ENCODE measurements at regions not wholly inside any gene's neighbourhood (a gene's known extent, or its start where the extent isn't known, plus 50 kb on each side); places are given as distances from the start of the nearest gene placed in this dataset.
"Not testable (repeated sequence)": the region's sequence is repeated elsewhere in the genome, so short reads cannot be mapped to it uniquely, and the experiment has no call there.

DNA sequence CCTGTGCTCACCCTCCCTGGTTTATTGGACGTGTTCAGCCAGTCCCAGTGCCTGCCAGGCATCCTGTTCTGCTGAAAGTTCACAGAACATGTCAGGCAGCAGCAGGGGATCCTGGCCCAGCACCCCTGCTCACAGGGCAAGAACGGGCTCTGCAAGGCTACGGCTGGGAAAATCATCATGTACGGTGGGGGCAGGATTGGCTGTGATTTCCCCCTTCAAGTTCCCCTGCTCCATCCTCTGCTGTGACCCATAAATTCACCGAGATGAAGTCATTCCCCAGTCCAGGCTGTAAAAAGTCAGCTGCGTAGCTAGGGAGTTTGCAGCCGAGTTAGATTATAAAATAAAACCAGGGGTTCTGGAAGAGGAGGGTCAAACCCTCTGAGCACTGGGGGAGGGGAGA lies 484.1 kb upstream of the ZMIZ1 start:
- no peak for DNase-seq (ENCODE audit: low read depth, low spot score)

DNA sequence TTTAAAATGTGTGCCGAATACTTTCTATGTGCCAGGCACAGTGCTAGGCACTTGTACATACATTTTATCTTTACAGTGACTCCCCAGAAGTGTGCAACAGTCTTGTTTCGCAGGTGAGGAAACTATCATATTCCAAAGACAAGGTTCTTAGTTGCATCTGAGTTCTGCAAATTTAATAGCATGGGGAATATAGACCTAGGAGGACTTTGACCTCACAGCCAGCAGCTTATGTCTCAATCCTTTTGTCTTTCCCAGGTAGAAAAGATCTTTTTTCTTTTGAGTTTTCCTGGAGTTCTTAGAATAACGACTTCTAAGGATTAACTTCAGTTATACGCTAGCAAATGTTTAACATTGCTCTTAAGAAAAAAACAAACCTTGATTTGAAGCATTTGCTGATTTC lies 482.8 kb upstream of the ZMIZ1 start:
- DNase-seq (ENCODE audit: low read depth, low spot score): no peak

DNA sequence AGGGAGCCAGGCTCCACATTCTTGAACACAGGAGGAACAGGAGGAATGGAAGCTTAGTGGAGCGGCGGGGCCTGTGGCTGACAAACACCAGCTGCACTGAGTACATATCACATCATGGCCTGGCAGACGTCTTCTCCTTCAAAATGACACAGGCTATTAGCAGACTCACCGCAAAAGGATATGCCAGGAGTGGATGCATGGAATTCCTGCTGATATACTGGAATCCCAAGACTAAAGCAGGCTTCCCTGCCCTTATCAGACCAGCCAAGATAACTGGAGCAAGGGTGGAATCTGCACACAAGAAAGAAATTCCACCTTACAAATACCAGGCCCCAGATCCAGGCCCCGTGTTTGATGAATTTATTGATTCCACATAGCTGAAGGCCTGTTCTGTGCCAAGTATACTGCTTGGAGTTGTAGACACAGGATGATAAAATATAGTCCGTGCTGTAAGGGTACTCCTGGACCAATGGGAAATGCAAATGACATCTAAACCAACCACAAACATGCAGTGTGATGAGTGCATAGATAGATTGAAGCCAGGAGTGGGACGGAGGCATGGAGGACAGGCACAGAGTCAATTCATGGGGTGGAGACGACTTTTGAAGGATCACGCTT lies 480.5 kb upstream of the ZMIZ1 start:
- DNase-seq (ENCODE audit: low read depth, low spot score): no peak

DNA sequence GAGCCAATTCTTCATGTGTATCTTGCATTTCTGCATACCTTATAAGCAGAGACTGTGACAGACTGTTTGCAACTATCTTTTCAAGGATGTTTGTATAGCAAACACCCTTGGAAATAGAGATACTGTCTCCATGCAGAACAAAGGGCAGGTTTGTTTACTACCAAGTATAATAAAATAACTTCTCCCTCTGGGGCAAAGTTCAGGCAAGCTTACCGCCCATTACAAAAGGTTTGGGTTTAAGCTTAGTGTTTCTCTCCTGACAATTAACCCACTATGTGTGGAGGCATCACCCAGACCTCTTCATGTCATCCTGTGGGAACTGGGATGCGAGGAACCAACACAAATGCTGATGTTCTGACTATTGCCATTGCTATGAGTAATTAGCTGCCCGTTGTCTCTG lies 479.1 kb upstream of the ZMIZ1 start:
- no peak for DNase-seq (ENCODE audit: low read depth, low spot score)

DNA sequence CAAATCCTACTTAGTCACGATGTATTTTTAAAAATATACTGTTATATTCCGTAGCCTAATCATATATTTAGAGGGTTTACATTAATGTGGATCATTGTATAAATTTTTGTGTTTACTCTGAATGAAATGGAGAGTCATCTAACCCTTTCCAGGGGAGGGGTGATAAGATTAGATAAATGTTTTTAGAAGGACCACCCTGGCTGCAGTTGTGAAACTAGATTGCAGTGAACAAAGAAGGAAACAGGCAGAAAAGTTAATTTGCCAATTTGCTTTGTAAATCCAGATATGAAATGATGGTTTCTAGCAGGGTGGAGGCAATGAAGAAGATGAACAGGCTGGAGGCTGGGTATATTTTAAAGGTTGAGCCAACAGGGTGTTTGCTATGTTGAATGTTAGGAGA lies 477.7 kb upstream of the ZMIZ1 start:
- DNase-seq (ENCODE audit: low read depth, low spot score): no peak

DNA sequence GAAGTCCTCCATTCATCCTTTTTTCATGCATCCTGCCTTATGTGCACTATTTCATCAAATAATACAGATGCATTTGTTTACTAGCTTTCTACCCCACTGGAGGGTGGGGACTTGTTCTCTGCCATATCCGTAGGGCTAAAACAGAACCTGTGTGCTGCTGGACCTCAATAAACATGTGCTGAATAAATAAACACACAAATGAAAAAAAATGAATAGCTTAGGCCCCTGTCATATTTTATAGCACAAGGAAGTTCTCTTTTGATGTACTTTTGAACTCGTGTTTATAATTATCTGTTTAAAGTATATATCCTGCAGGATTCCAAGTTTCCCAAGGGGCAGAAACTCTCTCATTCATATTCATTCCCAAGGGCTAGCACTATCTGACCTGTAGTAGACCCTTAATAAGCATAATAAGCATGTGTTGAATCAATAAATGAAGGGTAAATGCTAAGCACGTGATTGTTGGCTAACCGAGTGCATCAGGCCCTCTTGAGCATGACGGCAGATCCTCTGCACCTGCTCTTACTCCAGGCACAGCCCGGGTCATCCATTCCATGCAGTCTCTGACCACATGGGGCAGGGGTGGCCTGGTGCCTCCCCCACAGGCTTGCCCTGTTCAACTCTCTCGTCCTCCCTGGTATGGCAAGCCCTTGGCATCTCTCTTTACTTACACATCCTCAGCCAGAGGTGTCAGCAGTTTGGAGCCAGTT lies 474.1 kb upstream of the ZMIZ1 start:
- no peak for DNase-seq (ENCODE audit: low read depth, low spot score)

DNA sequence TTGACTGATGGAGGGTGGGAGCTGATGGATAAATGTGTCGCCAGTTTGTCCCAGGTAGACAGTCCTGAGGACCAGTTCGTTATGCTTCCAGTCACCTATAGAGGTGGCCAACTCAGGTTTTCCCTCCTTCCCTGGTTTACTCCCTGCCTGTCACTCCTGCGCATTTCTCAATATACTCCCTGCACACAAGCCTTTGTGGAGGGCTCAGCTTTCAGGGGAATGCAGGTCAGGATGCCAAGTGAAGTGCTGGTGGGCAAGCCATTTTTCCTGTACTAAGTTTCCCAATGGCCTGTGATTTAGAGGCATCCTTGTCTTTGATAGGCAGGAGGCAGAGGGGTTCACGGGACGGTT lies 473.5 kb upstream of the ZMIZ1 start:
- DNase-seq (ENCODE audit: low read depth, low spot score): no peak

DNA sequence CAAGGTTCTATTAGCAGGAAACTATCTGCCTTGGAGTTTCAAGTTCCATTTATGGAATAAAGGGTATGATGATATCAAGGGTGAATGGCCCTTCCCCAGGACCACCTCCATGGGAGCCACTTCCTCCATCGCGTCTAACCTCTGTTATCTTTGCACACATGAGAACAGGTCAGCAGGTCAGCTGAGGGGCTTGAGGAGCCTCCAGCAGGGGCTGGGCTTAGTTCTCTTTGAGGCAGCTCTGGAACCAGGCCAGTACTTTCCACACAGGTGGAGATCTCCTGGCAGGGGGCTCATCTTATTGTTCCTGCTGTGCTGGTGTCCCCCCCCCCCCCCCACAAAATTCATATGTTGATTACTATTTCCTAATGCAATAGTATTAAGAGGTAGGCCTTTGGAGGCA lies 472.2 kb upstream of the ZMIZ1 start:
- DNase-seq (ENCODE audit: low read depth, low spot score): no peak

DNA sequence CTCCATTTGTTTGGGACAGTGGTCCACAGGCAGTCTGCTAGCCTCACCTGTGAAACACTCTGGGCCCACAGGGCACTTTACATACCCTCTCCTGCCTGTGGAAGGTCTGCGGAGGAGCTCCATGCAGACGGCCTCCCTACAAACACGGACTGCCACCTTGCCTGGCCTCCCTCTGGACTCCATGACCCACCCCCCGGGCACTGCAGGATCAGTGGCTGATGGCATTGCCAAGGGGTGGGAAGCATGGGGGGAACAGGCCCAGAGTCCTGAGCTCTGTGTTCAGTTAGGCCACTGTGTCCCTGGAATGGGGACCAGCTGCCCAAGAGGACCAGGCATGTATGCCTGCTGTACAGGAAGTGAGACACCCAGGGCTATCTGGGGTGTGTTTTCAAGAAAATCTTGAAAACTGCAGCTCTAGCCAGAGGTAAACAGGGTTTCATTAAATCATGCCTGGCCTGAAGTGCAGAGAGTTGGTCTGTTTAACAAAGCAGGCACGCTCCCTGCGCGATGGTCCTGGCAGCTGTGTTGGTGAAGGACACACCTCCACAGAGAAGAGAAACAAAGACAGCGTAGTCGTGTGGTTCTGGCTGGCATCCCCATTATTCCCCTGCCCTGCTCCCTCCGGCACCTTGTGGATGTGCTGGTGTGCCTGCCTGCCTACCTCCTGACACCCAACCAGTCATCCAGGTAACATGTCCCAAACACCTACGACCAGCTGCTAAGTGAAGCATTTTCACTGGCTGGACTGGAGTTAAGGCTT lies 470.8 kb upstream of the ZMIZ1 start:
- DNase-seq (ENCODE audit: low read depth, low spot score): no peak

DNA sequence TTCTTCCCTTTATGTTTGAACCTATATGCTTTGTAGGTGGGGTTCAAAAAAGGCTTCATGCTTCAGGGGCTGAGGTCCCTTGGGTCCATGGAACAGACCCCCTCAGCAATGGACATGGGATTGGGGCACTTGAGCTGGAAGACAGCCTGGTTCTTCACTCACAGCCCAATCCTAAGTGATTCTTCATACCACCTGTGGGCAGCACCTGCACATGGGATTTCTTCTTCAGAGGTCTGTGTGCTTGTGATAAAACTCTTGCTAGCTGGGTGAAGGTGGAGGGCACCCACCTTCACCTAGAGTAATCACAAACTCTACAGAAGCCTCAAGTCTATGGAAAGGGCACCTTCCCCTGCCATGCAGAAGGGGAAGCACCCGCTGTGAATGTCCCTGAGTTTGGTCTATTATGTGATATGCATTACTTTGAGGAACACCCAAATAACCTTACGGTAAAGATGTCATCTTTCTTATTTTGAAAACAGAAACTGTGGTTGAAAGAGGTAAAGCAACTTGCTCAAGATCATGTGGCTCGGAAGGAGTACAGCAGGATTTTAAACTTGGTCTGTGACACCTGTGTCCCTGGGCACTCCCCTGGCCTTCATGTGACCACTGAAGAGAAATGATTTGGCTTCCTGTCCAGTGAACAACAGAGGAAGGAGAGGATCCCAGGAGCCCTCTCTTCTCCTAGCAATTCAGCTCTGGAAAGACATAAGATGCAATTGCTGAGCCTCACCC lies 469.5 kb upstream of the ZMIZ1 start:
- no peak for DNase-seq (ENCODE audit: low read depth, low spot score)

DNA sequence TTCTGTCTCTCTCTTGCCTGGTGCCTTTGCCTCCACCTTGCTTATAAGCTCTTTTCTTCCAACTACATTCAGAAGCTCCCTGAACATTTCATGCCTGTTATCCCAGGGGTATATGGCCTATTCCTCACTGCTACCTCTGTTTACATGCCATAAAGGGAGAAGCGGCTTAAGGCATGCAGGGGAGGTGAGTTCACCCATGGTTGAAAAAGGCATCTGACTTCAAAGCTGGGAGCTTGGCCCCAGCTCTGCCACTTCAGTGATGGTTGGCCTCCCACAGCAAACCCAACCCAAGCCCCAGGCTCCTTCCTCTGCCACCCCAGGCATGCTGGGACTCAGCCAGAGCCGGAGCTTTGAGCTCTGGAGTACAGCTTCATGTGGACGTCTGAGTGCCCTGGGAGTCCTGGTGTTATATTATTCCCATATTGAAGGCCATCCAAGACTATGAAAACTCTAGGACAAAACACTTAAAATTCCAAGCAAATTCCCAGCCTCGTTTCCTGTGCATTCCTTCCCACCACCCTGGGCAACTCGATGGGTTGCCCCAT lies 468.6 kb upstream of the ZMIZ1 start:
- DNase-seq (ENCODE audit: low read depth, low spot score): no peak

DNA sequence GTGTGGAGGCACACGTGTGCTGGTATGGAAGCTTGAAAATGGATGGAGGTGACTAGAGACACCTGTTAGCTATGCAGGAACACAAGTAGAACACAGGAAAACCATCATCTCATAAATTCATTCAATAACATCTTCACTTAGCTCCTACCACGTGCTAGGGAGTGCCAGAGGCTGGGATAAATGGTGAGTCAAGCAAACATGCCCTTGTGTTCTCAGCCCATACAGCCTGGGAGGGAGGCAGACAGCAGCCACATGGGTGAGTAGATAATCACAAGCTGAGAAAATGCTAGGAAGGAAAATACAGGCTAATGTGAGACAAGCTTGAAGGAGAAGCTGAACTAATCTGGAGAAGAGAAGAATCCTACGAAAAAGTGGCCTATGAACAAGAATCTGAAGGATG lies 468.0 kb upstream of the ZMIZ1 start:
- no peak for DNase-seq (ENCODE audit: low read depth, low spot score)

DNA sequence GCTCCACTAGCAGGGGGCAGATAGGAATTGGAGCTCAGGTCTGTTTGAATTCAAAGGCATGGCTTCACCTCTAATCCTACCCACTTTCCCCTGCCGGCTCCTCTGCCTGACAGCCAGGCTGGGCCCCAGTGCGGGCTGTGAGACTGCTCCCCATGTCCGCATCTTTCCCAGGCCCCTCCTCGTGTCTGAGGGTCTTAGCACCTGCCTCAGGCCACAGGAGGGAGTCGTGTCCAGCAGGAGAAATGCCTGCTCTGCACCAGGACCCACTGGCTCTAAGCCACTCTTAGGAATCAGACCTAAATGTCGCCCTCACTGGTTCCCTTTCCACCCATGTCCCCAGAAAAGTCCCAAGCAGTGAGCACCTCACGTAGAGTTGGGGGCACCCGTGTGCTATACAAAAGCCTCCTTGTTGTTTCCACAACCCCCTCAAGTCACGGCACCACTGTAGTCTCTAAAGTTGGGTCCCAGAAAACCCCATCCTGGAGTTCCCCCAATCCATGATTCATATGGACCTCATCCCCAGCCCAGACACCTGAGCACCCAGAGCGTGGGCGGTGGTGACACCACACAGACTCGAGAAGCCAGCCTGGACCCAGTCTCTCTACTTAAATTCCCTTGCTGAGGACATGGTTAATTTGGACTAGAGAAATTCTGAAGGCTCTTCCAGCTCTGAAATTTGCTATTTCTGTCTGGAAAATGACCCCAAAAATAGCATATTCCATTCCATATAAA lies 466.4 kb upstream of the ZMIZ1 start:
- no peak for DNase-seq (ENCODE audit: low read depth, low spot score)

DNA sequence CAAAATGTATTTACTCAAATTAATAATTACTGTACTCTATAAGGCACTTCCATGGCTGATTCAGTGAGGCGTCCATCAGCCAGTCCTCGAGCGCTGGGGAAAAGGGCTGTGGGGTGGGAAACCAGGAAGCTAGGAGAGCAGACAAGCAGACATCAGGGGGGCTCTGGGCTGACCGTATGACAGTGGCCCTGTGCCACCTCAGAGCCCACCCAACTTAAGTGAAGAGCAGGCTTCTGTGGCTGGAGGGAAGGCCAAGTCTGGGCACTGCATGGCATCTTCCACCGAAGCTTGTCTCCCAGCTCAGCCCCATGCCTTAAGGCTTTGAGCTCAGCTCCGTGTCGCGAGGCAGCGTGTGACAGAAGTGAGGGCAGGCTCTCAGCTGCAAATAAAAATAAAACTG lies 464.5 kb upstream of the ZMIZ1 start:
- DNase-seq (ENCODE audit: low read depth, low spot score): no peak

DNA sequence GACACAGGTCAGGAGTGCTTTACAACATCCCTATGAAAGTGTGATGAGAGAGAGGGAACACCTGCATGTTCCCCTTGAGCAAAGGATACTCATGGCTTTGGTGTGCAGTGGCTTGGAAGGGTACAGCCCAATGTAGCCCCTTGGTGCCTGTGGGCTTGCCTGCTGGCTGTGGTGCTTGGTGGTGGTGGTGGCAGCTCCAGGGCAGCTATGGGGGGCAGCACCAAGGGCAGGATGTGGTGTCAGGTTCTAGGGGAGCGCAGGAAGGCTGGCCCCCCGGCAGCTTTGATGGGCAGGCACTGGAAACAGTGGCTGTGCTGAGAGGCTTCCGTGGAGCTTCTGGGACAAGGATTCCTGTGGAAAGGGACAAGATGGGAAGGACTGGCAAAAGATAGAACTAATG lies 464.0 kb upstream of the ZMIZ1 start:
- no peak for DNase-seq (ENCODE audit: low read depth, low spot score)

DNA sequence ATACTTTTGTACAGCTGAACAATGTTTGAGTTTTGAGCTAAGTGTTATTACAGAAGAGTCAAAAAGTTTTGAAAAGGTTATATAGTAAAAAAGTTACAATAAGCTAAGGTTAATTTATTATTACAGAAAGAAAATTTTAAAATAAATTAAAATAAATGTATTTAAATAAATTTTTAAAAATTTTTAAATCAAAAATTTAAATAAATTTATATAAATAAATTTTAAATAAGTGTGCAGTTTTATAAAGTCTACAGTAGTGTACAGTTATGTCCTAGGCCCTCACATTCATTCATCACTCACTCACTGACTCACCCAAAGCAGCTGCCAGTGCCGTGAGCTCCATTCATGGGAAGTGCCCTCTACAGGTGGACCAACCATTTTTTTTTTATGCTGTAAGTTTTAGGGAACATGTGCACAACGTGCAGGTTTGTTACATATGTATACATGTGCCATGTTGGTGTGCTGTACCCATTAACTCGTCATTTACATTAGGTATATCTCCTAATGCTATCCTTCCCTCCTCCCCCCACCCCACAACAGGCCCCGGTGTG lies 462.9 kb upstream of the ZMIZ1 start:
- no peak for DNase-seq (ENCODE audit: low read depth, low spot score)

DNA sequence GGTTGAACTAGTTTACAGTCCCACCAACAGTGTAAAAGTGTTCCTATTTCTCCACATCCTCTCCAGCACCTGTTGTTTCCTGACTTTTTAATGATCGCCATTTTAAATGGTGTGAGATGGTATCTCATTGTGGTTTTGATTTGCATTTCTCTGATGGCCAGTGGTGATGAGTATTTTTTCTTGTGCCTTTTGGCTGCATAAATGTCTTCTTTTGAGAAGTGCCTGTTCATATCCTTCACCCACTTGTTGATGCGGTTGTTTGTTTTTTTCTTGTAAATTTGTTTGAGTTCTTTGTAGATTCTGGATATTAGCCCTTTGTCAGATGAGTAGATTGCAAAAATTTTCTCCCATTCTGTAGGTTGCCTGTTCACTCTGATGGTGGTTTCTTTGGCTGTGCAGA lies 462.0 kb upstream of the ZMIZ1 start:
- DNase-seq (ENCODE audit: low read depth, low spot score): not testable (repeated sequence)

DNA sequence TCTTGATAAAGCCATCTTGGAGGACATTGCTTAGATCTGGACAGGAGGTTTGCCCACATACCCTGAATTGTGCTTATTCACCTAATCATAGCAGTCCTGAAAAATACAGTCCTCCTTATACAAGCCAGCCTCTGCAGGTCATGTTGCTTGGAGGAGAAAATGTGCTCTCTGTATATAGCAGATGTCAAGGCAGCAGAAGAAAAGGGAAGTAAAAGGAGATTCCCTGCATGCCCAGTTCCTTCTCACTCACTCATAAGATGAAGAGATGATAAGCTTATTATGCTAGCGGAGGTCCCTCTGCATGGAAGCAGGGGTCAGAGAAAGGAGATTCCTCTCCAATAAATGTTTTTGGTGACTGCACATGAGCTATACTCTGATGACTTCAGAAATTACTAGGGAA lies 458.8 kb upstream of the ZMIZ1 start:
- DNase-seq (ENCODE audit: low read depth, low spot score): no peak

DNA sequence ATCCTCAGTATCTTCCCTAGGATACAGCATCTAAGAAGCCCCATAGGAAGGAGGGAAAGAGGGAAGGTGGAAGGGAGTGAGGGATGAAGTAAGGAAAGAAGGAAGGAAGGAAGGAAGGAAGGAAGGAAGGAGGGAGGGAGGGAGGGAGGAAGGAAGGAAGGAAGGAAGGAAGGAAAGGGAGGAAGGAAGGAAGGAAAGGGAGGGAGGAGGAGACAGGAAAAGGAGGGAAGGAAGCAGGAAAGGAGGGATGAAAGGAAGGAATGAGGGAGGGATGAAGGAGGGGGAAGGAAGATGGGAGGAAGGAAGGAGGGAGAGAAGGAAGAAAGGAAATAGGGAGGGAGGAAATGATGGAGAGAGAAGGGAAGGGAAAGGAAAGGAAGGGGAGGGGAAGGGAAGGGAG lies 455.6 kb upstream of the ZMIZ1 start:
- no peak for DNase-seq (ENCODE audit: low read depth, low spot score)

DNA sequence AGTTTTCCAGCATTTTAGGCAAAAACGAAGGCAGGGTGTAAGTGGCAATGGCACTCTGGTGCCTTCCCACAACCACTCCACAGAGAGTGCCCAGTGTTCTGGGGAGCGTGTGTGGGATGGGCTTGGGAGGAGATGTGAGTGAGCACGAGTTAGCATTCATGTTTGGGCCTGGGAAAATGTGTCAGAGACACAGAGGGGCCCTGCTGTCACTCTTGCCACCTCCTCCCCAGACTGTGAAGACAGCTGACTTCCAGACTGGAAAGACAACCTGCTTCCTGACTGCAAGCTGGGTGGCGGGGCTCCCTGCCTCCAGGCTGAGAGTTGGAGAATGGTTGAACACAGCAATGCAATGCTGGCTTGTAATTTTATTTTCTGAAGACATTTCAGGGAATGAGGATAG lies 454.5 kb upstream of the ZMIZ1 start:
- DNase-seq (ENCODE audit: low read depth, low spot score): no peak

DNA sequence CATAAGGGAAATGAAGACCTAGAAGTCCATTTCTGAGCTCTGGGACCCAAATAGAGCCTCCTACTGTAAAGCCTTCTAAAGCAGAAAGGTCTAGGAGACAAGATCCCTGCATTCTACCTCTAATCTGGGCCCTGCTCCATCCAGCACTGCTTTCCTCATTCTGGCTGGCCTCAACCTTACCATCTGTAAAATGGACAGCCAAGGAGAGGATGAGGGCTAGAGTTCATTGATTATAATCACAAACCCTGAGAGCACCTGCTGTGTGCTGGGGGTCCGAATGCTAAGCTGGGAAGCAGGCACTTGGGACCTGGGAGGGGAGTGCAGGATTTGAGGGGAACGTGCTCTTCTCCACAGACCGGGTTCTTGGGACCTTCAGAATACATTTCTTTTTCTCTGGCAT lies 454.0 kb upstream of the ZMIZ1 start:
- no peak for DNase-seq (ENCODE audit: low read depth, low spot score)
